Epithelial cell of proximal tubule (primary cell): ENCODE measurements at regions not wholly inside any gene's neighbourhood (a gene's known extent, or its start where the extent isn't known, plus 50 kb on each side); places are given as distances from the start of the nearest gene placed in this dataset.
A peak's percentile ranks its signal among the peaks of the same experiment; 100 is the strongest.

Source experiments
- DNase-seq: peaks from one replicate; pipeline ENCODE4 v3.0.0-alpha.2; 2011; ENCODE audit warnings: low read depth
- H3K4me3 ChIP-seq: 2 replicates; pipeline ENCODE4 v1.5.1; 2011; ENCODE audit warnings: low read depth, mild to moderate bottlenecking, low read length
- TF ChIP-seq, protein P1 (sequence below): conservative IDR thresholded peaks from 2 replicates; pipeline ENCODE4 v1.5.1; 2012; ENCODE audit warnings: low read depth, mild to moderate bottlenecking, low read length

DNA sequence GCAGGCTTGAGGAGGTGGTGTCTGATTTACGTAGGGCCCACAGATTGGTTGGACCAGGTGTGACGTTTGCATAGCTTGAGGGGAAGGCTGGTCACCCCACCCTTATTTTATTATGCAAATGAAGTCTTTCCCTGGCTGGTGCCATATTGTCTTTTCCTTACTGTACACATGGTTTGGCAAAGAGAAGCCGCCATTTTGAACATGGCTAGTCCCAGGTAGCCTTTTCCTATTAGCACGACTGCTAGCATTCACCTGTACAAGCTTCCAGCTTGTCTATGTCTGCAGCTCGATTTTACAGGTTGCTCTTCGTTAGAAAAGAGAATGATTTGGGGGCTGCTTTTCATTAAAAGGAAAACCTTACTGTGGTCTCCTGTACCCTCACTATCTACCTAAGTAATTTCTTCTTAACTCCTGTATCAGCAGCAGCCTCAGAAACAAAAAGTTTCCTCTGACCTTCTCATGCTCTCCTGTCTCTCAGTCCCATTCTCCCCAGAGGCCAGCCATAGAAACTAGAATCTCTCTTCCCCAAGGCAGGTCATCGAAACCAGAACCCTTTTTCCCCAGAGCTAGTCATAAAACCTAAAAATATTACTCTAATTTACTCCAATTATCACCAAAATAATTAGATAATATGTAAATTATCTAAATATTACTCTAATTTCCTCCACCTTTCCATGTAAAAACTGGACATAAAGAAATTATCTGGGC, 151.8 kb downstream of the B3GNT2 start:
- H3K4me3 ChIP-seq = no peak overlapping the region
- no peak for DNase-seq
- TF ChIP-seq, protein P1, sequence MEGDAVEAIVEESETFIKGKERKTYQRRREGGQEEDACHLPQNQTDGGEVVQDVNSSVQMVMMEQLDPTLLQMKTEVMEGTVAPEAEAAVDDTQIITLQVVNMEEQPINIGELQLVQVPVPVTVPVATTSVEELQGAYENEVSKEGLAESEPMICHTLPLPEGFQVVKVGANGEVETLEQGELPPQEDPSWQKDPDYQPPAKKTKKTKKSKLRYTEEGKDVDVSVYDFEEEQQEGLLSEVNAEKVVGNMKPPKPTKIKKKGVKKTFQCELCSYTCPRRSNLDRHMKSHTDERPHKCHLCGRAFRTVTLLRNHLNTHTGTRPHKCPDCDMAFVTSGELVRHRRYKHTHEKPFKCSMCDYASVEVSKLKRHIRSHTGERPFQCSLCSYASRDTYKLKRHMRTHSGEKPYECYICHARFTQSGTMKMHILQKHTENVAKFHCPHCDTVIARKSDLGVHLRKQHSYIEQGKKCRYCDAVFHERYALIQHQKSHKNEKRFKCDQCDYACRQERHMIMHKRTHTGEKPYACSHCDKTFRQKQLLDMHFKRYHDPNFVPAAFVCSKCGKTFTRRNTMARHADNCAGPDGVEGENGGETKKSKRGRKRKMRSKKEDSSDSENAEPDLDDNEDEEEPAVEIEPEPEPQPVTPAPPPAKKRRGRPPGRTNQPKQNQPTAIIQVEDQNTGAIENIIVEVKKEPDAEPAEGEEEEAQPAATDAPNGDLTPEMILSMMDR = no peak

DNA sequence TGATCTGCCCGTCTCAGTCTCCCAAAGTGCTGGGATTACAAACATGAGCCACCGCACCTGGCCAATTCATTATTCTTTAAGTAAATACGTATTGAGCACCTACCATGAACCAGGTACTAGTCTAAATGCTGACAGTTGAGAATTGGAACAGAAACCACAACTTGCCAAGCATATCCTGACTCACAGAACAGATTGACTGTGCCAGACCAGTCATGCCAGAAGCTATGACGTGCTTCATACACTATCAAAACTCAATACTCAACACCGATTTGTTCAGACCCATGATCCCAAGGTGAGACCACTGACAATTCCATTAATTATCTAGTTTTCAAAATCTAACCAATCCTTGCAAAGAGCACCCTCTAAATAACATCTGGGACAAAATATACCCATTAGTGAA, 148.6 kb downstream of the B3GNT2 start:
- DNase-seq = peak; percentile 85
- TF ChIP-seq, protein P1 = no peak
- no peak overlapping the region for H3K4me3 ChIP-seq

DNA sequence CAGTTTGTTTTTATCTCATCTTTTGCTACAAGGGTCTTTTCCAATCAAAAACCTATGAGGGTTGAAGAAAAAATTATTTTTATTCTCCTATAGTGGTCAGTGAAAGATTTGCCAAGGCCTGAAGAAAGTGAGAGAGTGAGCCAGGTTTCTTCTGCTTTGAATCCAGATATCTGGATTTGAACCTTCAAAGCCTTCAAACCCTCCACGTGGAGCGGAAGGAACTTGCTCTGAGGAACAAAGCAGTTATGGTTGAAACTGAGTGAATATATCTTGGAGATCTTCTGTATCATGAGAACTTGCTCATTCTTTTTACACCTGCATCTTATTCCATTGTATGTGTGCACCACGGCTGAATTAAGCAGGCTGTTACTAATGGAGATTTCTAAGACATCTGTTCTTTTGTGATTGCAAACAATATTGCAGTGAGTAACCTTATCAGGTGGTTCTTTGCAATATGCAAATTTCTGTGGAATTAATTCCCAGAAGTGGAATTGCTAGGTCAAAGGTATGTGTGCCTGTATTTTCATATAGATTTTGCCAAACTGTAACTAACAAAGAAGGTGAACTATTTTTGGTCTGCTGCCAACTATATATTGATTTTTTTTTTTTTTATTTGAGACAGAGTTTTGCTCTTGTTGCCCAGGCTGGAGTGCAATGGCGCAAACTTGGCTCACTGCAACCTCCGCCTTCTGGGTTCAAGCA, 147.9 kb downstream of the B3GNT2 start:
- TF ChIP-seq, protein P1 = no peak
- DNase-seq = peak; percentile 42
- no peak overlapping the region for H3K4me3 ChIP-seq

DNA sequence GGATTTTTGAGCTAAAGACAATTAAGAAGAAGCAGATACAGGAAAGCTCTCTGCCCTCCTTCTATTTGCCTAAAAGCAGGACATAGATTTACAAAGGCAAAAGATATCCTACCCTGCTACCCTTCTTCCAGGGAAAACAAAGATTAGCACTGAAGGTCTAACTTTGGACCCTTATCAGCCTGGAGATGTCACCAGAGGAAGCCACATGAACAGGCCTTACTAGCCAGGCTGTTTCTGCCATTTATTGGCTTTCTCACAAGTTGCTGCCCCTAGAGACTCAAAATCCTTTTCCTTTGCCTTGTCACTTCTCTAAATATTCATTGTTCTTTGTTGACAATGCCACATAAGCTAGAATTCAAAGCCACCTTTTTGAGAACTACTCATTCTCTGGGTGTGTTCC, 147.3 kb downstream of the B3GNT2 start:
- TF ChIP-seq, protein P1 = no peak
- no peak overlapping the region for H3K4me3 ChIP-seq
- no peak for DNase-seq

DNA sequence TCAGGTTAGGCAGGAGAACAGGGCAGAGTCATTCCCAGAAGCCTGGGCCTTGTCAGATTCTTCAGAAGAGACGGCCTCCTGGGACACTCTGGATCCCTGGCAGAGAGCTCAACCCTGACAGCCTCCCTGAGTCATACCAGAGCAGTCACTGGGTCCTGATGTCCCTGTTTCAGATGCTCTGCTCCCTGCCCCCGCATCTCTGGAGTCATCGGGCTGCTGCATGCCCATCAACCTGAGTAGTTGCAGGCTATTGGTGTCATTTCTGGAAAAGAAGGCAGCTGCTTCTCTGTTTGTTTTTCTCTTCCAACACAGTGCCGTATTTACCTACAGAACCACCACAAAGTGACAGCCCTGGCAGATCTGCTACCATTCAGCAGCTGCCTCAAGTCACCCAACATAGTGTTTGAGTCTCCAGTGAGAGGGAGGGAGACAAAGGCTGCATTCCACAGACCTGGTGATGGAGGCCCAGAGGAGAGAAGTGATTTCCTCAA, 145.1 kb downstream of the B3GNT2 start:
- H3K4me3 ChIP-seq = no peak overlapping the region
- DNase-seq = peak; percentile 37
- TF ChIP-seq, protein P1 = no peak

DNA sequence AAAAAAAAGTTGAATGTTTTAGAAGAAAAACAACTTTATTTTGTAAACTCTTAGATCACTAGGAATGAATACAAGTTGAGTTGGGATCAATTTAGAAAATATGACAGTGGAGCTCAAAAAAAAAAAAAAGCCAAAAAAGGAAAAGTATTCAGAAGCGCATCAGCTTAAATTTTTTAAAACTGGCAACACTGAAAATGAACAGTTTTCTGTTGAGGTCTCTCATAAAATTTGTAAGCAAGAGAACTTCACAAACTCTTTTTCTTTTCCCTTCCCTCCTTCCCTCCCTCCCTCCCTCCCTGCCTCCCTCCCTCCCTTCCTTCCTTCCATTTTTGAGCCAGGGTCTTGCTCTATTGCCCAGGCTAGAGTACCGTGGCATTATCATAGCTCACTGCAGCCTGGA, 143.9 kb downstream of the B3GNT2 start:
- no peak for DNase-seq
- H3K4me3 ChIP-seq = no peak overlapping the region
- TF ChIP-seq, protein P1 = no peak
